ENCODE measurements at regions not wholly inside any gene's neighbourhood (a gene's known extent, or its start where the extent isn't known, plus 50 kb on each side); places are given as distances from the start of the nearest gene placed in this dataset.

GRCh38 chr7:26504411-26505120, 212.9 kb downstream of the SNX10 start:
- no peaks in the 10 kb centered on the region for H3K36me3 Mint-ChIP-seq (ENCODE audit: low read depth)
- TF ChIP-seq CTCF (IDR thresholded peaks at IDR 0.05), result no peak
- no peaks in the 10 kb centered on the region for H3K4me1 Mint-ChIP-seq (ENCODE audit: low read depth)
- DNase-seq (ENCODE audit: low spot score), result no peak
- no peaks in the 10 kb centered on the region for H3K9me3 Mint-ChIP-seq (ENCODE audit: low read depth)
- peaks cover 43% of the 10 kb centered on the region for H3K27me3 Mint-ChIP-seq (ENCODE audit: low read depth)
- H3K27ac Mint-ChIP-seq (ENCODE audit: unreplicated experiment), result no peak overlapping the region
- H3K4me3 Mint-ChIP-seq (ENCODE audit: unreplicated experiment), result no peak overlapping the region

GRCh38 chr7:26506196-26506595, 214.5 kb downstream of the SNX10 start:
- Mint-ChIP-seq H3K27me3 (ENCODE audit: low read depth) (peaks cover 45% of the 10 kb centered on the region), H3K4me1 (ENCODE audit: low read depth) (no peaks in the 10 kb centered on the region), H3K36me3 (ENCODE audit: low read depth) (no peaks in the 10 kb centered on the region), H3K9me3 (ENCODE audit: low read depth) (no peaks in the 10 kb centered on the region), H3K27ac (ENCODE audit: unreplicated experiment) (no peak overlapping the region), H3K4me3 (ENCODE audit: unreplicated experiment) (no peak overlapping the region)
- no peak for TF ChIP-seq CTCF (IDR thresholded peaks at IDR 0.05)
- DNase-seq (ENCODE audit: low spot score), result no peak

- no peak overlapping the region for H3K27ac Mint-ChIP-seq (ENCODE audit: unreplicated experiment)
Observed at GRCh38 chr7:26507108-26507987, 215.7 kb downstream of the SNX10 start.

GRCh38 chr7:26508481-26508880, 216.8 kb downstream of the SNX10 start:
- no peak for TF ChIP-seq CTCF (IDR thresholded peaks at IDR 0.05)

More at GRCh38 chr7:26507108-26507987, 215.7 kb downstream of the SNX10 start:
- TF ChIP-seq CTCF (IDR thresholded peaks at IDR 0.05), result no peak
- Mint-ChIP-seq H3K4me1 (ENCODE audit: low read depth) (no peaks in the 10 kb centered on the region), H3K4me3 (ENCODE audit: unreplicated experiment) (no peak overlapping the region), H3K9me3 (ENCODE audit: low read depth) (no peaks in the 10 kb centered on the region), H3K36me3 (ENCODE audit: low read depth) (no peaks in the 10 kb centered on the region), H3K27me3 (ENCODE audit: low read depth) (peaks cover 41% of the 10 kb centered on the region)
- no peak for DNase-seq (ENCODE audit: low spot score)

GRCh38 chr7:26508917-26509316, 217.3 kb downstream of the SNX10 start:
- no peak overlapping the region for H3K27ac Mint-ChIP-seq (ENCODE audit: unreplicated experiment)

More at GRCh38 chr7:26508481-26508880, 216.8 kb downstream of the SNX10 start:
- Mint-ChIP-seq H3K27me3 (ENCODE audit: low read depth) (peaks cover 33% of the 10 kb centered on the region), H3K4me1 (ENCODE audit: low read depth) (no peaks in the 10 kb centered on the region), H3K4me3 (ENCODE audit: unreplicated experiment) (no peak overlapping the region), H3K27ac (ENCODE audit: unreplicated experiment) (no peak overlapping the region), H3K36me3 (ENCODE audit: low read depth) (no peaks in the 10 kb centered on the region), H3K9me3 (ENCODE audit: low read depth) (no peaks in the 10 kb centered on the region)
- no peak for DNase-seq (ENCODE audit: low spot score)

More at GRCh38 chr7:26508917-26509316, 217.3 kb downstream of the SNX10 start:
- Mint-ChIP-seq H3K4me1 (ENCODE audit: low read depth) (no peaks in the 10 kb centered on the region), H3K9me3 (ENCODE audit: low read depth) (no peaks in the 10 kb centered on the region), H3K27me3 (ENCODE audit: low read depth) (peaks cover 30% of the 10 kb centered on the region), H3K36me3 (ENCODE audit: low read depth) (no peaks in the 10 kb centered on the region), H3K4me3 (ENCODE audit: unreplicated experiment) (no peak overlapping the region)
- TF ChIP-seq CTCF (IDR thresholded peaks at IDR 0.05), result no peak
- no peak for DNase-seq (ENCODE audit: low spot score)

All from chondrocyte (in vitro differentiated cells).